ENCODE measurements at regions not wholly inside any gene's neighbourhood (a gene's known extent, or its start where the extent isn't known, plus 50 kb on each side); places are given as distances from the start of the nearest gene placed in this dataset.

DNA sequence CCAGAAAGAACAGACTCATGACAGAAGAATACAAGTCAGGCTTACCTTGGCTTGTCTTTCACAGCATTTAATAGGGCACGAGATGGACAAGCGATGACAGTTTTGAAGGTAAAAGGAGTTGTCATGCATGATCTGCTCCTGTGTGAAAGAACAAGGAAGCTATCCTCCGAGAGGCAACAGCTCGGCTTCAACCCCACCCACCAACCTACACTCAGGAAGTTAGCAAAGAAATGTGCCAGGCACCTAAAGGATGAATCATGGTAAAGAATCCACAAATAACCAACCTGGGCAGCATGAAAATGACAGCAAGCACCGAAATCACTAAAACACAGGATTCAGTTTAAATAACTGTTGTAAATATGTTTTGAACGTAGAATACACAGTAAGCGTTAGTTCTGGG is 700.2 kb downstream of the TYW1 start:
- intact Hi-C loops (cut with DNase I; ENCODE audit: low total_unique reads) = no loop called here
- H3K9me3 ChIP-seq = no peaks in the 10 kb centered on the region
- in situ Hi-C loops (cut with MboI; ENCODE audit: low sequenced_read_pairs in 4 of 4) = no loop called here
- ATAC-seq (no peak), DNase-seq (no peak)
- no peaks in the 10 kb centered on the region for H3K36me3 ChIP-seq
- no peaks in the 10 kb centered on the region for H3K4me1 ChIP-seq
- no peak overlapping the region for H3K27ac ChIP-seq
- H3K27me3 ChIP-seq = no peaks in the 10 kb centered on the region
- no peak overlapping the region for H3K4me3 ChIP-seq
- TF ChIP-seq, protein P1, sequence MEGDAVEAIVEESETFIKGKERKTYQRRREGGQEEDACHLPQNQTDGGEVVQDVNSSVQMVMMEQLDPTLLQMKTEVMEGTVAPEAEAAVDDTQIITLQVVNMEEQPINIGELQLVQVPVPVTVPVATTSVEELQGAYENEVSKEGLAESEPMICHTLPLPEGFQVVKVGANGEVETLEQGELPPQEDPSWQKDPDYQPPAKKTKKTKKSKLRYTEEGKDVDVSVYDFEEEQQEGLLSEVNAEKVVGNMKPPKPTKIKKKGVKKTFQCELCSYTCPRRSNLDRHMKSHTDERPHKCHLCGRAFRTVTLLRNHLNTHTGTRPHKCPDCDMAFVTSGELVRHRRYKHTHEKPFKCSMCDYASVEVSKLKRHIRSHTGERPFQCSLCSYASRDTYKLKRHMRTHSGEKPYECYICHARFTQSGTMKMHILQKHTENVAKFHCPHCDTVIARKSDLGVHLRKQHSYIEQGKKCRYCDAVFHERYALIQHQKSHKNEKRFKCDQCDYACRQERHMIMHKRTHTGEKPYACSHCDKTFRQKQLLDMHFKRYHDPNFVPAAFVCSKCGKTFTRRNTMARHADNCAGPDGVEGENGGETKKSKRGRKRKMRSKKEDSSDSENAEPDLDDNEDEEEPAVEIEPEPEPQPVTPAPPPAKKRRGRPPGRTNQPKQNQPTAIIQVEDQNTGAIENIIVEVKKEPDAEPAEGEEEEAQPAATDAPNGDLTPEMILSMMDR (IDR thresholded peaks at IDR 0.05 in 4 of 5, conservative IDR thresholded peaks at IDR 0.05 in 1 of 5) = no peak
- TF ChIP-seq POLR2A (IDR thresholded peaks at IDR 0.05) = no peak

DNA sequence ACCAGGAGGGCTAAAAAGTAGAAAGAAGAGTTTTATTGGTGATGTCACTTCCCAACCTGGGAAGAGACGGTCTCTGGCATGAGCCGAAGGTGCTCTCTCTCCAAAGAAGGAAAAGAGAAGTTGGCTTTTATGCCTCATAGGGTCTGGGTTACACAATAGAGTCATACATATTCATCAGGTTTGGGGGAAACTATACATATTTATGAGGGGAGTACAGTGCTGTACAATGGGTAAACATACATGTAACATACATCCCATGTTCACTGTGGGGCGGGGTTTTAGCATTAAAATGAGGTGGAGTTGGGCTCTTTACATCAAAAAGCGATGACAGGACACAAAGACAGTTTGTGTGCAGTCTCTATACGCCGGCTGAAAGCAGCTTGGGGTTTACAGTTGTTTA is 701.7 kb downstream of the TYW1 start:
- no peak for TF ChIP-seq POLR2A (IDR thresholded peaks at IDR 0.05)
- Histone ChIP-seq H3K9me3 (no peaks in the 10 kb centered on the region), H3K27me3 (no peaks in the 10 kb centered on the region), H3K4me1 (no peaks in the 10 kb centered on the region), H3K4me3 (no peak overlapping the region), H3K36me3 (no peaks in the 10 kb centered on the region), H3K27ac (no peak overlapping the region)
- in situ Hi-C loops (cut with MboI; ENCODE audit: low sequenced_read_pairs in 4 of 4) (no loop called here), intact Hi-C loops (cut with DNase I; ENCODE audit: low total_unique reads) (no loop called here)
- ATAC-seq = no peak
- no peak for DNase-seq

DNA sequence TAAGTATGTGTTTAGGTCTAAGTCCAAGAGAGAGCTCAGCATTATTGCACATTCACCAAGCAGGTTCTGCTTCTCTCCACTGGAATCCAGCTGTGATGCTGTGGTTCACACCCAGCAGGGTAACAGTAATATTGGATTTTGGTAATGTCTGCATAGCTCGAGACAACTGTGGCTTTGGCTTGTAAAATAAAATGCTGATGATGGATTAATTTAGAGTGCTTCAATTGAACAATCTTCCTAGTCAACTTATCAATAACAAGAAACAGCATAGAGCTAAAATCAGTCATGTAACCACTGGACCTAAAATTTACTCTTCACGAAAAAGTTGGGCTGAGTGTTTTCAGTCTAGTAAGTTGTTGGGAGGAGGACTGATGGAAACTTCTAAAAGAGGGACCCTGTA is 709.2 kb downstream of the TYW1 start:
- intact Hi-C loops (cut with DNase I; ENCODE audit: low total_unique reads) = no loop called here
- Histone ChIP-seq H3K27ac (no peak overlapping the region), H3K4me3 (no peak overlapping the region), H3K4me1 (no peaks in the 10 kb centered on the region), H3K36me3 (no peaks in the 10 kb centered on the region), H3K9me3 (no peaks in the 10 kb centered on the region), H3K27me3 (no peaks in the 10 kb centered on the region)
- TF ChIP-seq, protein P1 (IDR thresholded peaks at IDR 0.05 in 4 of 5, conservative IDR thresholded peaks at IDR 0.05 in 1 of 5) = no peak
- no peak for TF ChIP-seq POLR2A (IDR thresholded peaks at IDR 0.05)
- no peak for DNase-seq
- no peak for ATAC-seq
- in situ Hi-C loops (cut with MboI; ENCODE audit: low sequenced_read_pairs in 4 of 4) = no loop called here

DNA sequence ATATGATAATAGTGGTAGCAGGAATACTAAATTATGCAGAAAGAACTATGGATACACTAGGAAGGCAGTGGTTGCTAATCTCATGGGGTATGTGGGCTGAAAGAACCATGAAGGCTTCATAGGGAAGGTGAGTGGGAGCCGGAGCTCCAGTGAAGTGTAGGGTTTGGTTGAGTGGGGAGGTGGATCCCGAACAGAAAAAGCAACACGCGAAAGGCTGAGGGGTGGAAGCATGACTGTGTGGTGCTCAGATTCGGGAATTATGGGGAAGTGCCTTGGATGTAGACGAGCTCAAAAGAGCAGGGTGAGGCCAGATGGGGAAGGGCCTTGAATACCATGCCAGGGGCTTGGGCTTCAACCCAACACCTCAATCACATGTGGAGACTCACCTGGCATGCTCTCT is 715.1 kb downstream of the TYW1 start:
- no peaks in the 10 kb centered on the region for H3K4me1 ChIP-seq

DNA sequence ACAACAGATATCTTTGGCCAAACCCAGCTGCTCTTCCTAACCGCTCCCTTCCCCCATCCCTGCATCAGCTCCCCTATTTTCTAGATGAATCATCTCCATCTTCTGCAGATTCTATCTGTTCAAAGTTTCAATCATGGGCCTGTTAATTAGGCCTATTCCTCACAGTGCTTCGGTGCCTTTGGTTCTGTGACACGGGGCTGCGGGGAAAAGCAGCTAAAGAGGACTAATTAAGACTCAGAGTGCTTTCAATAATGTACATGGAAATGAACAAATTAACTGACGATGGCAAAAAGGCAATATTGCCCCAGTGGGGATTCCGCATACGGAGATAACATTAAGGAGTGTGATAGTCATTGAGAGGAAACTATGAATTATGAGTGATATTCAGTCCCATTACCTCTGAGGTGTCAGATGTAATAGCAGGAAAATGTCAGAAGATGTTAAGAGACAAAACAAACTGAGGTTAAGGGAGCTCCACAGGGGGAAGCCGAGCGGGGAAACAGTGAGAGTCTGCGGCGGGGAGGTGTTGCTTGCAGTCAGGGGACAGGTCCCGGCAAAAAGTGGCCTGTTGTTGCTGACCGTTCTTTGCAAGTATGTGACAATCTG is 716.9 kb downstream of the TYW1 start:
- Histone ChIP-seq H3K9me3 (no peaks in the 10 kb centered on the region), H3K27ac (no peak overlapping the region), H3K4me3 (no peak overlapping the region), H3K4me1 (no peaks in the 10 kb centered on the region), H3K27me3 (no peaks in the 10 kb centered on the region), H3K36me3 (no peaks in the 10 kb centered on the region)
- intact Hi-C loops (cut with DNase I; ENCODE audit: low total_unique reads) = no loop called here
- no peak for TF ChIP-seq POLR2A (IDR thresholded peaks at IDR 0.05)
- TF ChIP-seq, protein P1 (IDR thresholded peaks at IDR 0.05 in 4 of 5, conservative IDR thresholded peaks at IDR 0.05 in 1 of 5) = no peak
- in situ Hi-C loops (cut with MboI; ENCODE audit: low sequenced_read_pairs in 4 of 4) = no loop called here
- no peak for DNase-seq
- ATAC-seq = no peak

More for the DNA sequence above, 715.1 kb downstream of the TYW1 start:
- in situ Hi-C loops (cut with MboI; ENCODE audit: low sequenced_read_pairs in 4 of 4) = no loop called here
- Histone ChIP-seq H3K27me3 (no peaks in the 10 kb centered on the region), H3K27ac (no peak overlapping the region), H3K9me3 (no peaks in the 10 kb centered on the region), H3K36me3 (no peaks in the 10 kb centered on the region), H3K4me3 (no peak overlapping the region)
- DNase-seq (no peak), ATAC-seq (no peak)
- intact Hi-C loops (cut with DNase I; ENCODE audit: low total_unique reads) = no loop called here
- no peak for TF ChIP-seq POLR2A (IDR thresholded peaks at IDR 0.05)
- TF ChIP-seq, protein P1 (IDR thresholded peaks at IDR 0.05 in 4 of 5, conservative IDR thresholded peaks at IDR 0.05 in 1 of 5) = no peak

All from gastrocnemius medialis (tissue), 4 donors.